ENCODE measurements at regions not wholly inside any gene's neighbourhood (a gene's known extent, or its start where the extent isn't known, plus 50 kb on each side); places are given as distances from the start of the nearest gene placed in this dataset.

DNA sequence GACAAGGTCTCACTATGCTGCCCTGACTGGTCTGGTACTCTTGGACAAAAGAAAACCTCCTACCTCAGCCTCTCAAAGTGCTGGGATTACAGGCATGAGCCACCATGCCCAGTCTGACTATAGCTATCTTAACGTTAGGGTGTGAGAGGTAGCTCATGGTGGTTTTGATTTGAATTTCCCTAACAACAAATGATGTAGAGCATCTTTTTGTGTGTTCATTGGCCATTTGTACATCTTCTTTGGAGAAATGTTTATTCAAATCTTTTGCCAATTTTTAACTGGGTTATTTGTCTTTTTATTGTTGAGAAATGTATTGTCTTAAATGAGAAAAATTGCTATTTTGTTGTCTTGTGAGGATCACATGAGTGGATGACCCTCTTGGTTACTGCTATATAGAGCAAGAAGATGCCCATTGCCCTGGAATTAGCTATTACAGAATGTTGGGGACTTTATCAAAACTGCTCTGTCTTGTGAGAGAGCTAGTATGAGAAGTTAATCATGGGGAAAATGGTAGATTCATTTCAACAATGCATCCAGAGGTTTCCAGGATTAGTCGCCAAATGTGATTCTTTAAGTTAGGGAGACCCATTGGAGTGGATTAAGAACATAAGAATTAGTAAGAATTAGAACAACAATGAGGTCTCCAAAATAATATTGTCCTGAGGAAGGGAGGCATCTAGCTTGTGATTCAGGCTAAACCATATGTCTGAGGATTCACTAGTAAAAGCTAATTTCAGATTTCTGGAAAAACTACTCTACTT lies 124.3 kb upstream of the MOCS2 start:
- WGBS = 89% methylated on average over 2 of the region's 2 CpGs
- no peaks in the 10 kb centered on the region for H3K4me1 ChIP-seq (ENCODE audit: control insufficient read depth in 4 of 4, insufficient read depth in 4 of 4, low read length in 3 of 4)
- no peak overlapping the region for H3K27ac ChIP-seq (ENCODE audit: low read depth in 1 of 2, low read length in 2 of 2)
- TF ChIP-seq GABPA (IDR thresholded peaks at IDR 0.05 in 1 of 2, conservative IDR thresholded peaks at IDR 0.05 in 1 of 2) (no peak), TAF1 (conservative IDR thresholded peaks at IDR 0.05) (no peak), NR2F2 (IDR thresholded peaks at IDR 0.05) (no peak), FOXA2 (IDR thresholded peaks at IDR 0.05) (no peak), RAD21 (IDR thresholded peaks at IDR 0.05) (no peak), FOXA1 (IDR thresholded peaks at IDR 0.05) (no peak), HNF4G (IDR thresholded peaks at IDR 0.05) (no peak), YY1 (IDR thresholded peaks at IDR 0.05) (no peak), EGR1 (IDR thresholded peaks at IDR 0.05; ENCODE audit: low read depth in 2 of 2) (no peak), RXRA (IDR thresholded peaks at IDR 0.05) (no peak), JUND (IDR thresholded peaks at IDR 0.05) (no peak), SP1 (IDR thresholded peaks at IDR 0.05) (no peak), HNF4A (conservative IDR thresholded peaks at IDR 0.05) (no peak)
- TF ChIP-seq, protein P1, sequence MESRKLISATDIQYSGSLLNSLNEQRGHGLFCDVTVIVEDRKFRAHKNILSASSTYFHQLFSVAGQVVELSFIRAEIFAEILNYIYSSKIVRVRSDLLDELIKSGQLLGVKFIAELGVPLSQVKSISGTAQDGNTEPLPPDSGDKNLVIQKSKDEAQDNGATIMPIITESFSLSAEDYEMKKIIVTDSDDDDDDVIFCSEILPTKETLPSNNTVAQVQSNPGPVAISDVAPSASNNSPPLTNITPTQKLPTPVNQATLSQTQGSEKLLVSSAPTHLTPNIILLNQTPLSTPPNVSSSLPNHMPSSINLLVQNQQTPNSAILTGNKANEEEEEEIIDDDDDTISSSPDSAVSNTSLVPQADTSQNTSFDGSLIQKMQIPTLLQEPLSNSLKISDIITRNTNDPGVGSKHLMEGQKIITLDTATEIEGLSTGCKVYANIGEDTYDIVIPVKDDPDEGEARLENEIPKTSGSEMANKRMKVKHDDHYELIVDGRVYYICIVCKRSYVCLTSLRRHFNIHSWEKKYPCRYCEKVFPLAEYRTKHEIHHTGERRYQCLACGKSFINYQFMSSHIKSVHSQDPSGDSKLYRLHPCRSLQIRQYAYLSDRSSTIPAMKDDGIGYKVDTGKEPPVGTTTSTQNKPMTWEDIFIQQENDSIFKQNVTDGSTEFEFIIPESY (IDR thresholded peaks at IDR 0.05) = no peak
- TF ChIP-seq, protein P2, sequence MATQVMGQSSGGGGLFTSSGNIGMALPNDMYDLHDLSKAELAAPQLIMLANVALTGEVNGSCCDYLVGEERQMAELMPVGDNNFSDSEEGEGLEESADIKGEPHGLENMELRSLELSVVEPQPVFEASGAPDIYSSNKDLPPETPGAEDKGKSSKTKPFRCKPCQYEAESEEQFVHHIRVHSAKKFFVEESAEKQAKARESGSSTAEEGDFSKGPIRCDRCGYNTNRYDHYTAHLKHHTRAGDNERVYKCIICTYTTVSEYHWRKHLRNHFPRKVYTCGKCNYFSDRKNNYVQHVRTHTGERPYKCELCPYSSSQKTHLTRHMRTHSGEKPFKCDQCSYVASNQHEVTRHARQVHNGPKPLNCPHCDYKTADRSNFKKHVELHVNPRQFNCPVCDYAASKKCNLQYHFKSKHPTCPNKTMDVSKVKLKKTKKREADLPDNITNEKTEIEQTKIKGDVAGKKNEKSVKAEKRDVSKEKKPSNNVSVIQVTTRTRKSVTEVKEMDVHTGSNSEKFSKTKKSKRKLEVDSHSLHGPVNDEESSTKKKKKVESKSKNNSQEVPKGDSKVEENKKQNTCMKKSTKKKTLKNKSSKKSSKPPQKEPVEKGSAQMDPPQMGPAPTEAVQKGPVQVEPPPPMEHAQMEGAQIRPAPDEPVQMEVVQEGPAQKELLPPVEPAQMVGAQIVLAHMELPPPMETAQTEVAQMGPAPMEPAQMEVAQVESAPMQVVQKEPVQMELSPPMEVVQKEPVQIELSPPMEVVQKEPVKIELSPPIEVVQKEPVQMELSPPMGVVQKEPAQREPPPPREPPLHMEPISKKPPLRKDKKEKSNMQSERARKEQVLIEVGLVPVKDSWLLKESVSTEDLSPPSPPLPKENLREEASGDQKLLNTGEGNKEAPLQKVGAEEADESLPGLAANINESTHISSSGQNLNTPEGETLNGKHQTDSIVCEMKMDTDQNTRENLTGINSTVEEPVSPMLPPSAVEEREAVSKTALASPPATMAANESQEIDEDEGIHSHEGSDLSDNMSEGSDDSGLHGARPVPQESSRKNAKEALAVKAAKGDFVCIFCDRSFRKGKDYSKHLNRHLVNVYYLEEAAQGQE (IDR thresholded peaks at IDR 0.05) = no peak
- TF ChIP-seq, protein P3, sequence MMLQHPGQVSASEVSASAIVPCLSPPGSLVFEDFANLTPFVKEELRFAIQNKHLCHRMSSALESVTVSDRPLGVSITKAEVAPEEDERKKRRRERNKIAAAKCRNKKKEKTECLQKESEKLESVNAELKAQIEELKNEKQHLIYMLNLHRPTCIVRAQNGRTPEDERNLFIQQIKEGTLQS (IDR thresholded peaks at IDR 0.05) = no peak
- TF ChIP-seq, protein P4, sequence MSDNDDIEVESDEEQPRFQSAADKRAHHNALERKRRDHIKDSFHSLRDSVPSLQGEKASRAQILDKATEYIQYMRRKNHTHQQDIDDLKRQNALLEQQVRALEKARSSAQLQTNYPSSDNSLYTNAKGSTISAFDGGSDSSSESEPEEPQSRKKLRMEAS (IDR thresholded peaks at IDR 0.05) = no peak
- TF ChIP-seq, protein P5, sequence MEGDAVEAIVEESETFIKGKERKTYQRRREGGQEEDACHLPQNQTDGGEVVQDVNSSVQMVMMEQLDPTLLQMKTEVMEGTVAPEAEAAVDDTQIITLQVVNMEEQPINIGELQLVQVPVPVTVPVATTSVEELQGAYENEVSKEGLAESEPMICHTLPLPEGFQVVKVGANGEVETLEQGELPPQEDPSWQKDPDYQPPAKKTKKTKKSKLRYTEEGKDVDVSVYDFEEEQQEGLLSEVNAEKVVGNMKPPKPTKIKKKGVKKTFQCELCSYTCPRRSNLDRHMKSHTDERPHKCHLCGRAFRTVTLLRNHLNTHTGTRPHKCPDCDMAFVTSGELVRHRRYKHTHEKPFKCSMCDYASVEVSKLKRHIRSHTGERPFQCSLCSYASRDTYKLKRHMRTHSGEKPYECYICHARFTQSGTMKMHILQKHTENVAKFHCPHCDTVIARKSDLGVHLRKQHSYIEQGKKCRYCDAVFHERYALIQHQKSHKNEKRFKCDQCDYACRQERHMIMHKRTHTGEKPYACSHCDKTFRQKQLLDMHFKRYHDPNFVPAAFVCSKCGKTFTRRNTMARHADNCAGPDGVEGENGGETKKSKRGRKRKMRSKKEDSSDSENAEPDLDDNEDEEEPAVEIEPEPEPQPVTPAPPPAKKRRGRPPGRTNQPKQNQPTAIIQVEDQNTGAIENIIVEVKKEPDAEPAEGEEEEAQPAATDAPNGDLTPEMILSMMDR (IDR thresholded peaks at IDR 0.05; ENCODE audit: low read depth, low read length, missing input control) = no peak
- no peaks in the 10 kb centered on the region for H3K27me3 ChIP-seq (ENCODE audit: control insufficient read depth in 4 of 4, insufficient read depth in 4 of 4, low read length in 3 of 4)
- H3K9me3 ChIP-seq (ENCODE audit: control insufficient read depth in 4 of 4, low read length in 3 of 4) = peaks cover 0 to 3% (median 0%) of the 10 kb centered on the region in 4 donors
- no peak overlapping the region for H3K4me3 ChIP-seq (ENCODE audit: low read depth in 1 of 3, low read length in 3 of 3)
- DNase-seq (ENCODE audit: low spot score) = no peak
- no peaks in the 10 kb centered on the region for H3K36me3 ChIP-seq (ENCODE audit: control insufficient read depth in 4 of 4, insufficient read depth in 3 of 4, low read depth in 1 of 4, low read length in 3 of 4)
- H3K9ac ChIP-seq (ENCODE audit: low read depth in 1 of 2, low read length in 2 of 2) = no peak overlapping the region

Data from liver (tissue), 8 donors.